Fibroblast of lung (primary cell): ENCODE measurements at regions not wholly inside any gene's neighbourhood (a gene's known extent, or its start where the extent isn't known, plus 50 kb on each side); places are given as distances from the start of the nearest gene placed in this dataset.
"Not testable (repeated sequence)": the region's sequence is repeated elsewhere in the genome, so short reads cannot be mapped to it uniquely, and the experiment has no call there.

Experiments used
- DNase-seq, 2 donors: peaks; one replicate each; pipeline versions ENCODE4 v3.0.0 to v3.0.0-alpha.2; 2010; ENCODE audit warnings: low read depth in 2 of 2
- H2AFZ ChIP-seq: 2 replicates; pipeline ENCODE4 v1.5.1; 2012; ENCODE audit warnings: low read length, control low read depth, inconsistent platforms
- H3K27ac ChIP-seq: 2 replicates; pipeline ENCODE4 v1.5.1; 2011; ENCODE audit warnings: low read length, control low read depth; ENCODE audit not compliant: insufficient read depth
- H3K27me3 ChIP-seq: 2 replicates; pipeline ENCODE4 v1.5.1; 2011; ENCODE audit warnings: mild to moderate bottlenecking, low read length; ENCODE audit not compliant: control insufficient read depth, insufficient read depth
- H3K36me3 ChIP-seq: 2 replicates; pipeline ENCODE4 v1.5.1; 2011; ENCODE audit warnings: low read length; ENCODE audit not compliant: control insufficient read depth, insufficient read depth
- H3K4me1 ChIP-seq: 2 replicates; pipeline ENCODE4 v1.5.1; 2011; ENCODE audit warnings: low read length; ENCODE audit not compliant: control insufficient read depth, insufficient read depth; ENCODE audit errors: extremely low read depth
- H3K4me2 ChIP-seq: 2 replicates; pipeline ENCODE4 v1.5.1; 2011; ENCODE audit warnings: low read length, control low read depth; ENCODE audit not compliant: insufficient read depth; ENCODE audit errors: extremely low read depth
- H3K4me3 ChIP-seq, 4 experiments: fragments of 200-600 bp in 1 of 4; sonication (generic) in 1 of 4; replicated peaks in 1 of 4; 2 replicates each; pipeline ENCODE4 v1.5.1; 2011 to 2016; ENCODE audit warnings: low read length in 4 of 4, low read depth in 3 of 4, mild to moderate bottlenecking in 3 of 4, control low read depth in 2 of 4, inconsistent platforms in 1 of 4, mixed read lengths in 1 of 4; ENCODE audit not compliant: insufficient read depth in 1 of 4; ENCODE audit errors: control extremely low read depth in 1 of 4
- H3K79me2 ChIP-seq: 2 replicates; pipeline ENCODE4 v1.5.1; 2012; ENCODE audit warnings: mild to moderate bottlenecking, low read length, inconsistent platforms; ENCODE audit not compliant: control insufficient read depth, insufficient read depth
- H3K9ac ChIP-seq: 2 replicates; pipeline ENCODE4 v1.5.1; 2011; ENCODE audit warnings: mild to moderate bottlenecking, low read length, control low read depth; ENCODE audit not compliant: insufficient read depth
- H3K9me3 ChIP-seq: 2 replicates; pipeline ENCODE4 v1.5.1; 2012; ENCODE audit warnings: low read depth, low read length; ENCODE audit not compliant: control insufficient read depth, insufficient read depth
- H4K20me1 ChIP-seq: 2 replicates; pipeline ENCODE4 v1.5.1; 2011; ENCODE audit warnings: low read length; ENCODE audit not compliant: control insufficient read depth, insufficient read depth; ENCODE audit errors: extremely low read depth
- EZH2 ChIP-seq: IDR thresholded peaks from 2 replicates; pipeline ENCODE4 v1.5.1; 2012; ENCODE audit warnings: low read length, control low read depth, mild to moderate bottlenecking; ENCODE audit errors: missing control alignments
- TF ChIP-seq, protein P1 (sequence below), 2 donors: IDR thresholded peaks in 1 of 2; conservative IDR thresholded peaks in 1 of 2; 1 replicate in 1 of 2; 2 replicates in 1 of 2; pipeline ENCODE4 v1.5.1; 2011 to 2012; ENCODE audit warnings: low read length in 2 of 2, control low read depth in 1 of 2, inconsistent platforms in 1 of 2, low read depth in 1 of 2, mild to moderate bottlenecking in 1 of 2

- no peaks in the 10 kb centered on the region for H3K27me3 ChIP-seq
- TF ChIP-seq EZH2: no peak
- TF ChIP-seq, protein P1, sequence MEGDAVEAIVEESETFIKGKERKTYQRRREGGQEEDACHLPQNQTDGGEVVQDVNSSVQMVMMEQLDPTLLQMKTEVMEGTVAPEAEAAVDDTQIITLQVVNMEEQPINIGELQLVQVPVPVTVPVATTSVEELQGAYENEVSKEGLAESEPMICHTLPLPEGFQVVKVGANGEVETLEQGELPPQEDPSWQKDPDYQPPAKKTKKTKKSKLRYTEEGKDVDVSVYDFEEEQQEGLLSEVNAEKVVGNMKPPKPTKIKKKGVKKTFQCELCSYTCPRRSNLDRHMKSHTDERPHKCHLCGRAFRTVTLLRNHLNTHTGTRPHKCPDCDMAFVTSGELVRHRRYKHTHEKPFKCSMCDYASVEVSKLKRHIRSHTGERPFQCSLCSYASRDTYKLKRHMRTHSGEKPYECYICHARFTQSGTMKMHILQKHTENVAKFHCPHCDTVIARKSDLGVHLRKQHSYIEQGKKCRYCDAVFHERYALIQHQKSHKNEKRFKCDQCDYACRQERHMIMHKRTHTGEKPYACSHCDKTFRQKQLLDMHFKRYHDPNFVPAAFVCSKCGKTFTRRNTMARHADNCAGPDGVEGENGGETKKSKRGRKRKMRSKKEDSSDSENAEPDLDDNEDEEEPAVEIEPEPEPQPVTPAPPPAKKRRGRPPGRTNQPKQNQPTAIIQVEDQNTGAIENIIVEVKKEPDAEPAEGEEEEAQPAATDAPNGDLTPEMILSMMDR (conservative IDR thresholded peaks at IDR 0.05 in 1 of 2, IDR thresholded peaks at IDR 0.05 in 1 of 2; ENCODE audit: low read depth in 1 of 2, low read length in 2 of 2): no peak
- no peak overlapping the region for H3K27ac ChIP-seq
Observed at GRCh38 chr10:34954142-34954541, 136.0 kb downstream of the CUL2 start.

GRCh38 chr10:34951263-34951887, 136.3 kb upstream of the PARD3 start:
- H3K4me3 ChIP-seq, H3K79me2 ChIP-seq, H3K4me2 ChIP-seq, H4K20me1 ChIP-seq, H3K4me1 ChIP-seq, H3K27me3 ChIP-seq, H3K9ac ChIP-seq, H3K36me3 ChIP-seq, H3K27ac ChIP-seq, H3K9me3 ChIP-seq, H2AFZ ChIP-seq: not testable (repeated sequence)
- DNase-seq: peak in 1 of 2 donors; percentile 70

More at GRCh38 chr10:34954142-34954541, 136.0 kb downstream of the CUL2 start:
- H2AFZ ChIP-seq: no peak overlapping the region
- no peak overlapping the region for H3K4me3 ChIP-seq
- no peaks in the 10 kb centered on the region for H3K4me1 ChIP-seq
- no peak overlapping the region for H3K4me2 ChIP-seq
- H3K36me3 ChIP-seq: no peaks in the 10 kb centered on the region
- no peak for DNase-seq
- no peaks in the 10 kb centered on the region for H3K79me2 ChIP-seq
- no peak overlapping the region for H3K9ac ChIP-seq
- no peaks in the 10 kb centered on the region for H4K20me1 ChIP-seq
- H3K9me3 ChIP-seq: no peaks in the 10 kb centered on the region

DNA sequence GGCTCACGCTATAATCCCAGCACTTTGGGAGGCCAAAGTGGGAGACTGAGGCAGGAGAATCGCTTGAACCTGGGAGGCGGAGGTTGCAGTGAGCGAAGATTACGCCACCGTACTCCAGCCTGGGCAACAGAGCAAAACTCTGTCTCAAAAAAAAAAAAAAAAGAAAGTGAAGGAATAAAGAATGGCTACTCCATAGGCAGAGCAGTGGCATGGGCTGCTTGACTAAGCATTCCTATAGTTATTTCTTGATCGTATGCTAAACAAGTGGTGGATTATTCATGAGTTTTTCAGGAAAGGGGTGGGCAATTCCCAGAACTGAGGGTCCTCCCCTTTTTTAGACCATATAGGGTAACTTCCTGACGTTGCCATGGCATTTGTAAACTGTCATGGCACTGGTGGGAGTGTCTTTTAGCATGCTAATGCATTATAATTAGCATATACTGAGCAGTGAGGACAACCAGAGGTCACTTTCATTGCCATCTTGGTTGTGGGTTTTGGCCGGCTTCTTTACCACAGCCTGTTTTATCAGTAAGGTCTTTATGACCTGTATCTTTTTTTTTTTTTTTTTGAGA, 130.9 kb upstream of the PARD3 start:
- DNase-seq, H3K36me3 ChIP-seq, H3K27me3 ChIP-seq, H4K20me1 ChIP-seq, H3K79me2 ChIP-seq, H3K4me1 ChIP-seq, H2AFZ ChIP-seq, H3K4me3 ChIP-seq, H3K9ac ChIP-seq, H3K27ac ChIP-seq, H3K4me2 ChIP-seq, H3K9me3 ChIP-seq: not testable (repeated sequence)
